NCI-H82 treated with DMSO at 0.1 percent for 48 hours (cell line): ENCODE measurements at regions not wholly inside any gene's neighbourhood (a gene's known extent, or its start where the extent isn't known, plus 50 kb on each side); places are given as distances from the start of the nearest gene placed in this dataset.

Experiments
- DNase-seq: peaks from one replicate; lab custom pipeline; 2025; ENCODE audit not compliant: unreplicated experiment; lab: John Stamatoyannopoulos, UW

DNA sequence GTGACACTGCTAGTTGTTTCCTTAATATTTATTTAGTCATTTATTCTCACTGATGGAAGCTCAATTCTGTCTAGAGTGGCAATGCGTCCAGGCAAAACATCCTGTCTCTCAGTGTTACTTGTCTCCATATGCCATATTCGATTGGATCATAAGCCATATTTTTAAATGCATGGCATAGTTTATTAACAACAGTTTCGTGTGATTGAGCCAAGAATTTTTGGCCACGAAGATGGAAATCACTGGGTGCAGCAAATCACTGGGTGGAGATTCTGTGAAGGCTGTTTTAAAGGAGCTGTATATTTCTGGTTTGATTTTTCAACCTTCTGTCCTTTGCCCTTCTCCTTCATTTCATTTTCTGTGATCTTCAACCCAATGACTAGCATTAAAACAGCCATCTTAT, 205.2 kb downstream of the JRKL start:
- DNase-seq = no peak

DNA sequence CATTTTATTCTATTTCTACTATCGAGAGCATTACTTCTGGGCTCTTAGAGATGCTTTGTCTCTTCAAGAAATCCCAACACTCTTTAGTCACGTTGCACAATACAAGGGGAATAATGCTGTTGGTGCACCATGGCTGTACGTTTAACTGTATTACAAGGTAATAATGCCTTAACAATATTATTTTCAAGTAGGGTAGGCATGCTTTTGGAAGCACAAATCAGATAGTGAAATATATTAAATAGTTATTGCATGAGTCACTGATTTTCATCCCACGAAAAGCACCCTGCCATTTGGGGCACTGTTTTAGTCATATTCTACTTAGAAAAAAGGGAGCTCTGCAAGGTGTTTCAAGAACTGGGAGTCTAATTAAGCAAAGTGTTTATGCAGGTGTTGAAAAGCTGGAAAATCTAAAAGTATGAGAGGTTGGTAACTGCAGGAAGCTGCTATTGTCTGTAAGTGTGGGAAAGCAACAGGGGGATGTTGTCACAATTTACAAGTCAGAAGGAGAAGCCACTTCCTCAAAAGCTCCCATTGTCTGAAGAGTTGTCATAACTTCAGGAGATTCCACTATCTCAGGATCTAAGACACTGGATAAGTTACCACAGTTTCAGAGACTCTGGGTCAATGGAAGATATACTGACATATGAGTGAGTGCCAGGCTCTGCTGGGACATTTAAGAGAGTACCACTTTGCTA, 218.2 kb downstream of the JRKL start:
- no peak for DNase-seq

DNA sequence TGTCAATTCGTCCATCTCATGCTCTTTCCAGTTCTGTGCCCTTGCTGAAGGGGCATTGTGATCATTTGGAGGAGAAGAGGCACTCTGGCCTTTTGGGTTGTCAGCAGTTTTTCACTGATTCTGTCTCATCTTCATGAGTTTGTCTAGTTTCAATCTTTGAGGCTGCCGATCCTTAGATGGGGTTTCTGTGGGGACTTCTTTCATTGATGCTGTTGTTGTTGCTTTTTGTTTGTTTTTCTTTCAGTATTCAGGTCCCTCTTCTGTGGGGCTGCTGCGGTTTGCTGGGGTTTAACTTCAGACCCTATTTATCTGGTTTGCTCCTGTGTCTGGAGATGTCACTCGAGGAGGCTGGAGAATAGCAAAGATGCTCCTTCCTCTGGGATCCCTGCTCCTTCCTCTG, 224.3 kb downstream of the JRKL start:
- no peak for DNase-seq

DNA sequence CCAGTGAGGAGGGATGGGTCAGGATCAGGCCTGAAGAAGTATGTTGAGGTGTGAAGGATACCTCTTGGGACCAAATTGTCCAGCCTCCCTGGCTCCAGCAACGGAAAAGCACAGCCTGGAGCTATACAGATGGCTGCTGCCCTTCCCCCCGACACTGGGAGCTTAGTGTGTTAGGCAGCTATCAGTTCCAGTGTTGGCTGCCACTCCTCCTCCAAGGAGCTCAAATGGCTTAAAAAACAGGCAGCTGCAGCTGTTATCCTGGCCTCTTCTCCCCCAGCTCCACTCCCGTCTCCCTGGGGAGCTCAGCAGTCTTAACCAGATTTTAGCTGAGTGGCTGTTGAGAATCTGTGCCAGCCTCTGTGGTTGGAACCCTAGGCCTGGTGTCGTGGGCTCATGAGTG, 225.0 kb downstream of the JRKL start:
- peak; percentile 92 for DNase-seq

DNA sequence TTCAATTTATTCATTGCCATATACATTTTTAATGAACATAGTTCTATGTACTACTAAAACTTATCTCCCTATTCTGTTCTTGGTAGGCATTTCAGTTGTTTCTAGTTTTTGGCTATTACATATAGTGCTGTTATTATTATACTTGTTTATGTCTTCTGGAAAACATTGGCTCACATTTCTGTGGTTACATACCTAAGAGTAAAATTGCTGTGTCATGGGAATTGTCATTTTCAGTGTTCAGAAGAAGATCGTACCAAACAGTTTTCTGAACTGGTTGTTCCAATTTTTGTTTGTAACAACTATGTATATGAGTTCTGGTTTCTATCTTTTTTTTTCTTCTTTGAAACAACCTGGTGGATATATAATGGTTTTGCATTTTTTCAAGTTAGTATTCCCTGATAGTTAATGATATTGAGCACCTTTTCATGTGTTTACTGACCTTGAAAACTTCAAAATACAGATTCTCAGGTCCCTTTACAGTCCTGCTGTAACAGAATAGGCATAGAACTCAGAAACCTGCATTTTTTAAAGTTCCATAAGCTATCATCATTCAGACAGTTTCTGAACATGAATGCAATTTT, 230.7 kb downstream of the JRKL start:
- DNase-seq = no peak

DNA sequence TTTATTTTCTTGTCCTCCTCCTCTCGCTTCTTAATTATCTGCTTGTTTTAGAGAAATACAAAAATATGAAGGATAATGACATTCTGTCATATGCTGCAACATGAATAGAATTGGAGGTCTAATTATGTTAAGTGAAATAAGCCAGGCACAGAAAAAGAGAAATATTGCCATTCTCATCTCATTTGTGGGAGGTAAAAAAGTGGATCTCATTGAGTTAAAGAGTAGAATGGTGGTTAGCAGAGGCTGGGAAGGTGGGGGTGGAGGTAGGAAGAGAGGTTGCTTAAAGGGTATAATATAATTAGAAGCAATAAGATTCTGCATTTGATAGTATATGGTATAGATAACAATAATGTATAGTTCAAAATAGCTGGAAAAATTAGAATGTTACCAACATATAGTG, 231.3 kb downstream of the JRKL start:
- DNase-seq = no peak

DNA sequence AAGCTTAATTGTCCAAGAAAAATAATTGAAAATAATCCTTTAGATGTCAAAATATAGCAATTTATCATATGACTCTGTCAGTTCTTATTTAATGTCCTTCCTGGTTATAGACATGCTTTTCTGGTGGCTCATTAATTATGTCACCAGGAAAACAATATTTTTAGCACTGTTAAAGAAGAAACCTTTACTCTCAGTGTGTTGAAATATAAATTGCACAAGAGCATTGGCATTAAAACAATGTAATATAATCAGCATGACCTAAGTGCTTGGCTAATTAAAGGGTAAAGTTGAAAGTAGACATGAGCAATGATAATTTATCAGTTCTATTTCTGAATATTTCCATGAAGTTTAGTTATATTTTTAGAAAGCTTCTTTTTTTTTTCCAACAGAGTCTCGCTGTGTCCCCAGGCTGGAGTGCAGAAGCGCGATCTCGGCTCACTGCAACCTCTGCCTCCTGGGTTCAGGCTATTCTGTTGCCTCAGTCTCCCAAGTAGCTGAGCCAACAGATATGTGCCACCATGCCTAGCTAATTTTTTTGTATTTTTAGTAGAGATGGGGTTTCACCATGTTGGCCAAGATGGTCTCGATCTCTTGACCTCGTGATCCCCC, 232.3 kb downstream of the JRKL start:
- DNase-seq = no peak

DNA sequence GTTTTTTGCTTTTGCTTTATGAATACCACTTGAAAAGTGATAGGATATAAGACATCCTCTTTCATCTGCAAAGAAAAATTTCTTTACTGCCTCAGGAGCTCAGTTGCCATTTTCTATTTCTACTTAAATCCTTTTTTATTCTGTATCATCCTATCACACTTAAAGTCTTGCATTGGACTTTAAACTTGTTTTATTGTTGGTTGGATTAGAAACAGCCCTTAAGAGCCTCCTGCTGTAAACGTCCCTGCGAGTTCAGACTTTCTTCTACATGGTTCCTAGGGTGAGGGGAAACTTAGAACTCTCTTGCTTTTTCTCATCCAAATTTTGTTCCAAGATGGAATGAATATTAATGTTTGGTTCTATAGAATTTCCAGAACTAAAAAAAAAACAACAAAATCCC, 234.3 kb downstream of the JRKL start:
- DNase-seq = no peak

DNA sequence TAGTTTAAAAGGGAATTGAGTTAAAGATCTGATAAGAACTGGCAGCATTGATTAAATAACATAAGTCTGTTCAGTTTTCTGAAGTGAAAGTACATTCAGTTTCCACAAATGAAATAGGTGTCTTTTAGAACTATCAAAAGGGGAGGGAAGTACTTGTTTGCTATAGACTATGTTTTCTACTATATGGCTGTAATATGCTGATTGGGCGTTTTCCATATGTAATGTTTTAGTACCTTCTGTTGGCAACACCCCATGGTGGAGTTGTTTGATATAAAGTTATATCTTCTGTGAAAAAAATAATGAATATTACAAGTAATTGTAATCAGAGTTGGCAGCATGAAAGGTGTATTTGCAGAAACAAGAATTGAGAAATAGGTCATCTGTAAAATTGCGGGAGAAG, 237.6 kb downstream of the JRKL start:
- DNase-seq = no peak

DNA sequence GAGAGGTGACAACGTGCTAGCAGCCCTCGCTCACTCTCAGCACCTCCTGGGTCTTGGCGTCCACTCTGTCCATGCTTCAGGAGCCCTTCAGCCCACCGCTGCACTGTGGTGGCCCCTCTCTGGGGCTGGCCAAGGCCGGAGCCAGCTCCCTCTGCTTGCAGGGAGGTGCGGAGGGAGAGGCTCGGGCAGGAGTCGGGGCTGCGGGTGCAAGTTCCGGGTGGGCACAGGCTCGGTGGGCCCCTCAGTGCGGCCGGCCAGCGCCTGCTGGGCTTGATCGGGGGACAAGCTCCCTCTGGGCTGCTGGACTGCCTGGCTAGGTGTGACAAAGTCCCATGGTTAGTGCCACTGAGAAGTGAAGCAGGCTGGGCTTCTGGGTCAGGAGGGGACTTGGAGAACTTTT, 245.8 kb downstream of the JRKL start:
- DNase-seq = no peak

DNA sequence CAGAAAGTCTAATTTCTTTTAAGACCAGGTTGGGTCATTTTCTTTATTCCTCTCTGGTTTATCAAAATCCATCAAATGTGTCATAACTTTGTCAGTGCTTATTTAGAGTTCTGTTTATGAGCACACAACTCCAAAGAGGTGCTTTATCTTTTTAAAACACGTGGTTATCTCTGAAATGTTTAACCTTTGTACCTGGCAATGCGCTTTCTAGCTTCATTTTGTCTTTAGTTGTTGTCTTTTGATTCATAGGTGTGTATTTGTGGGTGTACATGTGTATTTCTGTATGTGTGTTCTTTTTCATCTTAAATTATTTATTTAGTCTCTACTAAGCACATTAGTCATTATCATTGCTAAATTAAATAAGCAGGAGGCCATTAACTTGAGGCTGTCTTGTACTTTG, 251.4 kb downstream of the JRKL start:
- DNase-seq = no peak

DNA sequence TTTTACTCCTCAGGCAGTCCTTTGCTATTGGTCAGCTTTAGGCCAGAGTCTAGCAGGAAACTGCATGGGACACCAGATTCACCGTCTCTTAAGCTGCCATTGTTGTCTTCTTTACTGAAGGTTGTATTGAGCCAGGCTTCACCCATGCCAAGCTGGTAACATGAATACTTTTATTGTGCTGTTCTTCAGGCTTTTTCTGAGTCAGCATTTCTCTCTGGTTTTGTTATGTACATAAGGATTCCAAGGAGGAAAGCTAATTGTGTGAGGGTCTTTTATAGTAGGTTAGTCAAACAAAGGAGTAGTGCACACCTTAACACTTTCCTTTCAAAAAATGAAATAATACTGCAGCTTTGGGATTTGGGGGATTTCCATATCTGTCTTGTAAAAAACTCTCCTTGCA, 252.8 kb downstream of the JRKL start:
- no peak for DNase-seq

DNA sequence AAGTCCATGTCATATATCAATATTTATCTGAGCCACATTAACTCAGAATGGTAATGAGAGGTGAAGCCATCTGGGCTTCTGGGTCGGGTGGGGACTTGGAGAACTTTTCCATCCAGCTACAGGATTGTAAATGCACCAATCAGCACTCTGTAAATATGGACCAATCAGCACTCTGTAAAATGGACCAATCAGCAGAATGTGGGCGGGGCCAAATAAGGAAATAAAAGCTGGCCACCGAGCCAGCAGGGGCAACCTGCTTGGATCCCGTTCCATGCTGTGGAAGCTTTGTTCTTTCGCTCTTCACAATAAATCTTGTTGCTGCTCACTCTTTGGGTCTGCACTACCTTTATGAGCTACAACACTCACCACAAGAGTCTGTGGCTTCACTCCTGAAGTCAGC, 253.4 kb downstream of the JRKL start:
- no peak for DNase-seq

DNA sequence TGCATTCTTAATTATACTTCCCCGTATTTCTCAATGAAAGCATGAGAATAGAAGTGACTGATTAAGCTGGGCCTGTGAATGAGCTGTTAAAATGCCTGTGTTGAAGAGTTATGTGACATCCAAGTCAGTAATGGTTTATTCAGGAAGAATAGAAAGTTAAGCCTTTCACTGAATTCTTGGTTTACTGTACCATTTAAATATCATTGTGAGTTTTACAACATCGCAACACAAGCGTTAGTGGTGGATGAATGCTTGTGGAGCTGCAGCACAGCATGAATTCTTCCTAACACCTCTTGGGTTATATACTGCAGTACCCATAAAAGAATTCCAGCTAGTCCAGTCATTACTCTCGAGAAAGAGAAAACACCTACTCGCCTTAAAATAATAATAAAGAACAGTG, 257.8 kb downstream of the JRKL start:
- no peak for DNase-seq

DNA sequence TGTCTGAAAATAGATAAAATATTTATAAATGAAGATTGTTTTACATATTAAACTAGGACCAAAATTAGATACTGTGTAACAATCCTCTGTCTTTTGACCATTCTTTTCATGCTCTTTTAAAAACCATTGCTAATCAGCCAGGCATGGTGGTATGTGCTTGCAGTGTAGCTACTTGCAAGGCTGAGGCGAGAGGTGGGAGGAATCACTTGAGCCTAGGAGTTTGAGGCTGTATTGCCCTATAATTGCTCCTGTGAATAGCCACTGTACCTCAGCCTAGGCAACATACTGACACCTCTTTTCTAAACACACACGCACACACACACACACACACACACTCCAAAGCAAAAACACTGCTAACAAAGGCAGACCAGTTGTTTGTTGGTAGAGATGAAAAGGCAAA, 259.2 kb downstream of the JRKL start:
- no peak for DNase-seq

DNA sequence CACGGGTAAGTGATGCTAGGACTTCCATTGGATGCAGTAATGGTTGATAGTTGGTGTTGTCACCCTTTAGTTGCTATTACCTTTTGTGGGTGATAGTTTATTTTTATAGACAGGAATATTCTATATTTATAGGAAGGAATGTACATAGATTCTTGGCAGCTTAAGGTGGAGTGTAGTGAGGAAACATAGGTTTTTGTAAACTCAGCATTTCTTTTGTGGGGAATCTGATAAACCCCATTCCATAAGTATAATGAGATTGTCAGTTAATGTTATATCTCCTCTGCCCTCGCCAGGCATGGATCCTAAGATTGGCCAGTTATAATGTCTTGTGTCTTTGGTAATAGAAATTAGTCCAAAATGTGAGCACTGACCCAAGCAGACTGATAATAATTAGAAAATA, 262.7 kb downstream of the JRKL start:
- no peak for DNase-seq

DNA sequence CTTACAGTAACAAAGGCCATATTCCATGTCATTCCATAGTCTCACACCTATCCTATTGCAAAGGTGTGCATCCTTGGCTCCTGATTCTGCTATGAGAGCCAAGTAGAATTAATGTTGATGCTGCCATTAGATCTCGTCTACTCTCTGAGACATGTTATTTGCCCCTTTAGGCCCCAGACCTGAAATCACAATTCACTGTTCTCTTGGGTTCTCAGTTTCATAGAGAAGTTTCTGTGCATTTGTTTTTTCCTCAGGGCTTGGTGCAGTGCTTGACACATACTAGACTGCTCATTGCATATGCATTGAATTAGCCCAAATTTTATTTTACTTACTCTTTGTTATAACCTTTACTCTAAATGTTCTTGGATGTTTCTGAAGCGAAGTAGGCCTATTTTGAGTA, 265.7 kb downstream of the JRKL start:
- no peak for DNase-seq

DNA sequence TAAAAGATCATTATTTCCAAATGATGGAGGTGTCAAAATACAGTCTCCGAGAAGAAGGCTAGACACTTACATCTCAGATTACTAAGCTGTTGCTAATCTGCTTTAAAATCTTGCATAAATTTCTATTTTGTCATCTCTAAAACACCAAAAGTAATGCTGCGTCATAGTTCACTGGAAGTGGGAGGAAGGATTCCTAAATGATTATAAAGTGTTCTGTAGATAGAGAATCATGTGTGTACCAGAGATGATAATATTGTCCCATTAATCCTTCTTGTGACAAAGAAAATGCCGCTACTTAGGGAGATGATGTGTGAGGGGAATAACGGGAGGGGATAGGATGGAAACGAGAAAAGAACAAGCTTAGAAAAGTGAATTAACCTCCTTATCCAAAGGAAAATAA, 268.6 kb downstream of the JRKL start:
- no peak for DNase-seq

DNA sequence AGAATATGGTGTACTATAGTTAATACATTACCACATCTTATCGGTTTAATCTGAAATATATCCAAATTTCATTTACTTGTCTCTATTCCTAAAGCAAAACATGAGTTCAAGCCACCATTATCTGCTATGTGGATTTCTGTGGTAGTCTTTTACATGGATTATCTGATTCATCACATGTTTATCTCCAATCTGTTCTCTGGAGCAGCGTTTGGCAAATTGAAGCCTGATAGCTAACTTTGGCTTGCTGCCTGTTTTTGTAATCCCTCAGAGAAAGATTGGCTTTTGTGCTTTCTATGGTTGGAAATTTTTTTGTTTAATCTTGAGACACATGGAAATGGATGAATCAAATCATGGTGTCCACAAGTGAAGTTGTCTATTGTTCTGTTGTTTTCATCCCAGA, 274.3 kb downstream of the JRKL start:
- DNase-seq = peak; percentile 24

DNA sequence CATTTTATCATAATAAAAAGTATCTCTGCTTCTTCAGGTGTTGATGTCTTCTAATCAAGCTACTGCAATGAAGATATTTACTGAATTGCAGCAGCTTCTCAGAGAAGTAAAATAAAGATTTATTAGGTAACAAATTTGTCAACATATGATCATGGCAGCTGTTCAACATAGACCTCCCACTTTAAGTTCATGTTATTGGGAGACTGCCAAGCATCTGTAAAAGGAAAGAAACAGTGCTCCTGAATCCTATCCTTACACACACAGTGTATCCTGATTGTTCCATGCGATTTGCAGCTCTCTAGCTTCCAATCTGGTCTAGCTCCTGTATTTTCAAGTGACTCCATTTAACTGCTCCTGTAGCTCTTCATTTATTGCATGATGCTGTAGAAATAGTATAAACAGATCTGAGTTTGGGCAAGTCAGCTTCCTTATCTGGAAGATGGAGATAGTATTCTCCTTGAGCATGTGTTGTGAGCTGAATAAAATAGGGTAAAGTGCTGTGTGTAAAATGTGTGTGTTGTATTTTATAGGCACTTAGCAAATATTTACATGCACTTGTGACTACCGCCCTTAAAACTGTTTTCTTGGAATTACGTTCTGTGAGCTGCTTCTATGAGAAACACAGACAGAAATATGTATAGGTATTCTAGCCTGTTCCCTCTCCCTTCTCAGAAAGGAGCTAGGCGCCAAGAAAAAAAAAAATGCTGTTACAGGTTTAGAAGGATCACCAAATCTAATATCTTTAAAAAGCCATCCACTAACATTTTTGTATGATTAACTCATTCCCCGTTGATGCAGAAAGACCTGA, 290.6 kb downstream of the JRKL start:
- no peak for DNase-seq

DNA sequence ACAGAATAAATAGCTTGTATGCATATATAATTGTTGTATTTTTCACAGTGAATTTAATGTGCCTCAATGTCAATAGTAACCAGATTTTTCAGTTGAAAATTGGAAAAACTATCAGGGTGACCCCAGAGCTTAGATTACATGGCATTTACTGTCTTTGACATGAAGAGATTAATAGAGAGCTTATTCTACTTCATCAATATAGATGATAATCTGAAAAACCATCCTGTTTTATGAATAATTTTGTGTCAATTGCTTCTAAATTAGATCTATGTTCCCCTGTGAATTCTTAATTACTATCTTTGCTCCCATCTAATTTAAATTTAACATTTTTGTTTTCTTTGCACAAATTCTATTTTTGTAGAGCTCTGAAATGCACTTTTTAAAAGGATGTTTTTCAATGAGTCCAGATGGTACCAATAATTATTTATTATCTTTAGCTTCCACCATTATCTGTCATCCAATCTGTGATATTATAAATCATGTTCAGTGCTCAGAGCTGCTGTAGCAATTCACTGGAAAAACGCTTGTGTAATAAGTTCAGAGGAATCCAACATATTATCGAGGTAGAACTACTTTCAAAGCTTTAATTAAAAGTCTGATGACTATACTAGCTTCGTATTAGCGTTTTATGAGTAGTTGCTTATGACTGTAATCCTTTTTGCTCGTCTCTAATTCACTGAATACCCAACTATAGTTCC, 291.4 kb downstream of the JRKL start:
- DNase-seq = no peak
